PC-3 (cell line): ENCODE measurements at regions not wholly inside any gene's neighbourhood (a gene's known extent, or its start where the extent isn't known, plus 50 kb on each side); places are given as distances from the start of the nearest gene placed in this dataset.
"Not testable (repeated sequence)": the region's sequence is repeated elsewhere in the genome, so short reads cannot be mapped to it uniquely, and the experiment has no call there.

Experiments
- ATAC-seq: fragments of 200-7000 bp; cut with Tn5 transposase; 2 replicates; pipeline ENCODE4 v1.9.1; 2020; ENCODE audit warnings: mild to moderate bottlenecking, moderate library complexity
- BruUV-seq: library from RNA; stranded (reverse); fragments of 400-500 nt; replicated peaks from 2 replicates; lab custom pipeline; 2021; lab: Mats Ljungman, UMichigan
- CTCF ChIA-PET: fragments of 300-600 bp; sonication (Branson Sonifier 250); formaldehyde crosslinking; loops from one replicate; lab custom pipeline; 2022; ENCODE audit warnings: antibody characterized with exemption; lab: Charles Lee
- POLR2A ChIA-PET: fragments of 300-600 bp; sonication (Branson Sonifier 250); formaldehyde crosslinking; loops from one replicate; lab custom pipeline; 2022; ENCODE audit warnings: antibody characterized with exemption; ENCODE audit not compliant: unreplicated experiment; lab: Charles Lee
- DNase-seq: peaks from one replicate; pipeline ENCODE4 v3.0.0-alpha.2; 2015
- H2AFZ ChIP-seq: fragments of 300-600 bp; sonication (generic); 2 replicates; pipeline ENCODE4 v1.6.0; 2016; ENCODE audit warnings: antibody characterized with exemption, low read length
- H3F3A ChIP-seq: fragments of 300-600 bp; sonication (generic); one replicate; pipeline ENCODE4 v1.6.0; 2017; ENCODE audit warnings: antibody characterized with exemption, low read length, control low read depth, mild to moderate bottlenecking; ENCODE audit not compliant: unreplicated experiment
- H3K27ac ChIP-seq: fragments of 300-600 bp; sonication (generic); 2 replicates; pipeline ENCODE4 v1.5.1; 2016; ENCODE audit warnings: mild to moderate bottlenecking, low read length
- H3K27me3 ChIP-seq: fragments of 300-600 bp; sonication (generic); 2 replicates; pipeline ENCODE4 v1.6.1; 2016; ENCODE audit warnings: low read length, mixed read lengths
- H3K36me3 ChIP-seq: fragments of 300-600 bp; sonication (generic); 2 replicates; pipeline ENCODE4 v1.6.1; 2016; ENCODE audit warnings: low read depth, mixed run types, low read length, mixed read lengths
- H3K4me1 ChIP-seq: fragments of 300-600 bp; sonication (generic); 2 replicates; pipeline ENCODE4 v1.5.1; 2016; ENCODE audit warnings: low read length; ENCODE audit not compliant: insufficient read depth
- H3K4me2 ChIP-seq: fragments of 300-600 bp; sonication (generic); 2 replicates; pipeline ENCODE4 v1.6.0; 2016; ENCODE audit warnings: low read length
- H3K4me3 ChIP-seq: fragments of 300-600 bp; sonication (generic); 2 replicates; pipeline ENCODE4 v1.5.1; 2016; ENCODE audit warnings: mild to moderate bottlenecking, low read length, mixed read lengths
- H3K79me2 ChIP-seq: fragments of 300-600 bp; sonication (generic); 2 replicates; pipeline ENCODE4 v1.6.1; 2017; ENCODE audit warnings: low read length, mixed read lengths
- H3K9ac ChIP-seq: fragments of 300-600 bp; sonication (generic); 2 replicates; pipeline ENCODE4 v1.6.0; 2016; ENCODE audit warnings: mild to moderate bottlenecking, low read length
- H3K9me2 ChIP-seq: fragments of 300-600 bp; sonication (generic); replicated peaks from 2 replicates; pipeline ENCODE4 v1.6.1; 2016; ENCODE audit warnings: mixed run types, low read length, mixed read lengths
- H3K9me3 ChIP-seq: fragments of 300-600 bp; sonication (generic); 2 replicates; pipeline ENCODE4 v1.6.1; 2016; ENCODE audit warnings: low read length, mixed read lengths
- H4K20me1 ChIP-seq: fragments of 300-600 bp; sonication (generic); 2 replicates; pipeline ENCODE4 v1.6.1; 2016; ENCODE audit warnings: low read length, mixed read lengths
- EZH2 ChIP-seq: fragments of 300-600 bp; sonication (generic); IDR thresholded peaks from one replicate; pipeline ENCODE4 v1.6.1; 2017; ENCODE audit warnings: antibody characterized with exemption, mild to moderate bottlenecking, low read length; ENCODE audit not compliant: unreplicated experiment
- EZH2phosphoT487 ChIP-seq: fragments of 300-600 bp; sonication (generic); IDR thresholded peaks from 2 replicates; pipeline ENCODE4 v1.6.1; 2018; ENCODE audit warnings: mild to moderate bottlenecking, antibody characterized with exemption, low read length, borderline replicate concordance
- intact Hi-C: fragments of 100-400 bp; cut with micrococcal nuclease; formaldehyde crosslinking; loops from 2 replicates; pipeline ENCODE4 v1.9.0; 2023
- TF ChIP-seq, protein P1 (sequence below): fragments of 300-600 bp; sonication (generic); conservative IDR thresholded peaks from 2 replicates; pipeline ENCODE4 v1.5.1; 2017; ENCODE audit warnings: antibody characterized with exemption, low read depth, mild to moderate bottlenecking, low read length

DNA sequence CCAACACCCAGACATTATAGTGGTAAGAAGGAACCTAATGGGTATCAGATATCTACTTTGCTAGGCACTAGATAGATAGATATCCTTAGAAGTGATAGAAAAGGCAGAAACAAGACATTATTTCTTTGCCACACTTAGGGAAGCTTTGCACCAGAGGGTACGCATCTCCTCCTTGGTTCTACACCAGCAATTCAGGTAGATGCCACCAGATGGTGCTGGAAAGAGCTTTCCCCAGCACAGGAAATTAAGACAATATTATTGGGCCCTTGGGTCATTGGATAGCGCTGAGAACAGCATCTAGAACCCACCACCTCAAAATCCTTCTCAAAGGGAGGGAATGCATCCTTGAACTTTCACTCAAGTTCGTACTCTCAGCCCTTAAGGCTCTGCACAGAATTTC is 173.8 kb upstream of the CCL2 start:
- Histone ChIP-seq H3K9ac (no peak overlapping the region), H2AFZ (no peak overlapping the region), H3K36me3 (no peaks in the 10 kb centered on the region), H3K4me3 (no peak overlapping the region), H4K20me1 (no peaks in the 10 kb centered on the region), H3K9me2 (no peaks in the 10 kb centered on the region), H3F3A (no peaks in the 10 kb centered on the region), H3K9me3 (no peaks in the 10 kb centered on the region), H3K4me1 (no peaks in the 10 kb centered on the region), H3K79me2 (no peaks in the 10 kb centered on the region), H3K27ac (no peak overlapping the region), H3K4me2 (no peak overlapping the region), H3K27me3 (no peaks in the 10 kb centered on the region)
- ChIA-PET CTCF (interaction anchor here (0.6 kb wide), 1 partner anchor 280 kb away, joined by 3 read pairs; no protein-coding TSS in a partner anchor), POLR2A (no interaction called here)
- intact Hi-C loops, result no loop called here
- no TSS peak for BruUV-seq
- DNase-seq, result peak; percentile 25
- TF ChIP-seq, protein P1, sequence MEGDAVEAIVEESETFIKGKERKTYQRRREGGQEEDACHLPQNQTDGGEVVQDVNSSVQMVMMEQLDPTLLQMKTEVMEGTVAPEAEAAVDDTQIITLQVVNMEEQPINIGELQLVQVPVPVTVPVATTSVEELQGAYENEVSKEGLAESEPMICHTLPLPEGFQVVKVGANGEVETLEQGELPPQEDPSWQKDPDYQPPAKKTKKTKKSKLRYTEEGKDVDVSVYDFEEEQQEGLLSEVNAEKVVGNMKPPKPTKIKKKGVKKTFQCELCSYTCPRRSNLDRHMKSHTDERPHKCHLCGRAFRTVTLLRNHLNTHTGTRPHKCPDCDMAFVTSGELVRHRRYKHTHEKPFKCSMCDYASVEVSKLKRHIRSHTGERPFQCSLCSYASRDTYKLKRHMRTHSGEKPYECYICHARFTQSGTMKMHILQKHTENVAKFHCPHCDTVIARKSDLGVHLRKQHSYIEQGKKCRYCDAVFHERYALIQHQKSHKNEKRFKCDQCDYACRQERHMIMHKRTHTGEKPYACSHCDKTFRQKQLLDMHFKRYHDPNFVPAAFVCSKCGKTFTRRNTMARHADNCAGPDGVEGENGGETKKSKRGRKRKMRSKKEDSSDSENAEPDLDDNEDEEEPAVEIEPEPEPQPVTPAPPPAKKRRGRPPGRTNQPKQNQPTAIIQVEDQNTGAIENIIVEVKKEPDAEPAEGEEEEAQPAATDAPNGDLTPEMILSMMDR, result peak; percentile 35
- TF ChIP-seq EZH2, result no peak
- ATAC-seq, result no peak

DNA sequence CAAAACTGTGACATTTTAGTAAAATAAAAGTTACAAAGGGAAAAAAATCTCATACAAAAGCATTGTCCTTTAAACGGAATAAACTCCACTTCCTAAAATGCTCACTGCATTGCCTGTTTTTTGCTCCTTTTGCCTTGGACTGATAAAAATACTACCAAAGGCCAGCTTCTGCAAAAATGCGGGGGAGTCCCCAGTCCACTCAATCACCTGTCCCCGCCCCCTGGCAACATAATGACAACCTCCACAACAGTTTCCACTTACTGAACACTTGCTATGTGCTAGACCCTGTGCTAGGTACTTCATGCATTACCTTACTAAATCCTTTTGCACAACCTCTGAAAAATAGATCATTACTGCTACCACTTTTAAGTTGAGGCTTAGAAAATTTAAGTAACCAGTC is 172.7 kb upstream of the CCL2 start:
- H3K27me3 ChIP-seq, result no peaks in the 10 kb centered on the region
- no peaks in the 10 kb centered on the region for H3F3A ChIP-seq
- H3K9ac ChIP-seq, result no peak overlapping the region
- no peaks in the 10 kb centered on the region for H3K9me3 ChIP-seq
- ATAC-seq (no peak), DNase-seq (no peak)
- no peaks in the 10 kb centered on the region for H3K79me2 ChIP-seq
- BruUV-seq, result no TSS peak
- no peak overlapping the region for H2AFZ ChIP-seq
- H3K4me1 ChIP-seq, result no peaks in the 10 kb centered on the region
- H3K4me2 ChIP-seq, result no peak overlapping the region
- H3K27ac ChIP-seq, result no peak overlapping the region
- CTCF ChIA-PET, result no interaction called here
- intact Hi-C loops, result no loop called here
- H3K4me3 ChIP-seq, result no peak overlapping the region
- H4K20me1 ChIP-seq, result no peaks in the 10 kb centered on the region
- no peaks in the 10 kb centered on the region for H3K36me3 ChIP-seq
- TF ChIP-seq EZH2phosphoT487 (no peak), EZH2 (no peak)
- TF ChIP-seq, protein P1, result no peak
- H3K9me2 ChIP-seq, result no peaks in the 10 kb centered on the region
- POLR2A ChIA-PET, result no interaction called here

DNA sequence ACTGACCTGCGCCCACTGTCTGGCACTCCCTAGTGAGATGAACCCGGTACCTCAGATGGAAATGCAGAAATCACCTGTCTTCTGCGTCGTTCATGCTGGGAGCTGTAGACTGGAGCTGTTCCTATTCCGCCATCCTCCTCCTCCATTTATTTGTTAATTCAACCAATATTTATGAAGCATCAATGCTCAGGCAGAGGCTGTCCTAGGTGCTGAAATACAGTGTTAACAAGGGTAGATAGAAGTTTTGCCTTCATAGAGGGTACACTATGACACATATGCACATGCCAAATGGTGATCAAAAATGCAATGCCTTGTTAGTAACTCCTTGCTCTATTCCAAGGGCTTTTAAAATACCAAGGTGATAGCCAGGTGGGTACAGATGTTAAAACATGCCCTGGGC is 166.0 kb upstream of the CCL2 start:
- not testable (repeated sequence) for BruUV-seq, H3K9ac ChIP-seq, H3K9me3 ChIP-seq

More for the DNA sequence above, 166.0 kb upstream of the CCL2 start:
- H3F3A ChIP-seq, H3K4me3 ChIP-seq, H3K4me1 ChIP-seq, H3K79me2 ChIP-seq, intact Hi-C loops, POLR2A ChIA-PET, DNase-seq, H3K9me2 ChIP-seq, ATAC-seq, H3K36me3 ChIP-seq, H3K4me2 ChIP-seq, H4K20me1 ChIP-seq, CTCF ChIA-PET, H3K27ac ChIP-seq, H3K27me3 ChIP-seq, H2AFZ ChIP-seq: not testable (repeated sequence)
